ENCODE measurements at regions not wholly inside any gene's neighbourhood (a gene's known extent, or its start where the extent isn't known, plus 50 kb on each side); places are given as distances from the start of the nearest gene placed in this dataset.

GRCh38 chr16:9417898-9418297, 326.5 kb downstream of the HAPSTR1 start:
- H3K4me1 ChIP-seq (ENCODE audit: control insufficient read depth in 5 of 5, insufficient read depth in 5 of 5, low read length in 5 of 5): peaks cover 0 to 5% (median 0%) of the 10 kb centered on the region in 5 donors
- TF ChIP-seq, protein P1, sequence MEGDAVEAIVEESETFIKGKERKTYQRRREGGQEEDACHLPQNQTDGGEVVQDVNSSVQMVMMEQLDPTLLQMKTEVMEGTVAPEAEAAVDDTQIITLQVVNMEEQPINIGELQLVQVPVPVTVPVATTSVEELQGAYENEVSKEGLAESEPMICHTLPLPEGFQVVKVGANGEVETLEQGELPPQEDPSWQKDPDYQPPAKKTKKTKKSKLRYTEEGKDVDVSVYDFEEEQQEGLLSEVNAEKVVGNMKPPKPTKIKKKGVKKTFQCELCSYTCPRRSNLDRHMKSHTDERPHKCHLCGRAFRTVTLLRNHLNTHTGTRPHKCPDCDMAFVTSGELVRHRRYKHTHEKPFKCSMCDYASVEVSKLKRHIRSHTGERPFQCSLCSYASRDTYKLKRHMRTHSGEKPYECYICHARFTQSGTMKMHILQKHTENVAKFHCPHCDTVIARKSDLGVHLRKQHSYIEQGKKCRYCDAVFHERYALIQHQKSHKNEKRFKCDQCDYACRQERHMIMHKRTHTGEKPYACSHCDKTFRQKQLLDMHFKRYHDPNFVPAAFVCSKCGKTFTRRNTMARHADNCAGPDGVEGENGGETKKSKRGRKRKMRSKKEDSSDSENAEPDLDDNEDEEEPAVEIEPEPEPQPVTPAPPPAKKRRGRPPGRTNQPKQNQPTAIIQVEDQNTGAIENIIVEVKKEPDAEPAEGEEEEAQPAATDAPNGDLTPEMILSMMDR (IDR thresholded peaks at IDR 0.05; ENCODE audit: control extremely low read depth, extremely low read depth): no peak
- ATAC-seq (ENCODE audit: insufficient read depth, low FRiP score): no peak
- H3K9me3 ChIP-seq (ENCODE audit: control insufficient read depth in 4 of 4, insufficient read depth in 3 of 4, low read length in 3 of 4): no peaks in the 10 kb centered on the region
- H3K4me3 ChIP-seq: no peak overlapping the region
- H3K27ac ChIP-seq (ENCODE audit: low read depth in 1 of 2, low read length in 1 of 2): no peak overlapping the region
- no peak for DNase-seq
- peaks cover 0 to 3% (median 0%) of the 10 kb centered on the region in 3 donors for H3K27me3 ChIP-seq (ENCODE audit: control insufficient read depth in 3 of 3, insufficient read depth in 3 of 3, low read length in 2 of 3)
- WGBS, 2 donors: 65 to 74% methylated on average over 2 of the region's 2 CpGs
- H3K36me3 ChIP-seq (ENCODE audit: control insufficient read depth in 4 of 4, insufficient read depth in 4 of 4, low read length in 4 of 4): no peaks in the 10 kb centered on the region
- H3K9ac ChIP-seq (ENCODE audit: insufficient read depth in 1 of 2, low read length in 2 of 2): no peak overlapping the region

GRCh38 chr16:9419161-9419560, 327.7 kb downstream of the HAPSTR1 start:
- Histone ChIP-seq H3K4me3 (no peak overlapping the region), H3K36me3 (ENCODE audit: control insufficient read depth in 4 of 4, insufficient read depth in 4 of 4, low read length in 4 of 4) (no peaks in the 10 kb centered on the region), H3K27ac (ENCODE audit: low read depth in 1 of 2, low read length in 1 of 2) (no peak overlapping the region), H3K27me3 (ENCODE audit: control insufficient read depth in 3 of 3, insufficient read depth in 3 of 3, low read length in 2 of 3) (peaks cover 0 to 3% (median 0%) of the 10 kb centered on the region in 3 donors), H3K9ac (ENCODE audit: insufficient read depth in 1 of 2, low read length in 2 of 2) (no peak overlapping the region), H3K9me3 (ENCODE audit: control insufficient read depth in 4 of 4, insufficient read depth in 3 of 4, low read length in 3 of 4) (no peaks in the 10 kb centered on the region), H3K4me1 (ENCODE audit: control insufficient read depth in 5 of 5, insufficient read depth in 5 of 5, low read length in 5 of 5) (no peaks in the 10 kb centered on the region)
- ATAC-seq (ENCODE audit: insufficient read depth, low FRiP score) (no peak), DNase-seq (no peak)
- TF ChIP-seq, protein P1 (IDR thresholded peaks at IDR 0.05; ENCODE audit: control extremely low read depth, extremely low read depth): no peak
- 79 to 91% methylated on average over 3 of the region's 3 CpGs for WGBS, 2 donors

DNA sequence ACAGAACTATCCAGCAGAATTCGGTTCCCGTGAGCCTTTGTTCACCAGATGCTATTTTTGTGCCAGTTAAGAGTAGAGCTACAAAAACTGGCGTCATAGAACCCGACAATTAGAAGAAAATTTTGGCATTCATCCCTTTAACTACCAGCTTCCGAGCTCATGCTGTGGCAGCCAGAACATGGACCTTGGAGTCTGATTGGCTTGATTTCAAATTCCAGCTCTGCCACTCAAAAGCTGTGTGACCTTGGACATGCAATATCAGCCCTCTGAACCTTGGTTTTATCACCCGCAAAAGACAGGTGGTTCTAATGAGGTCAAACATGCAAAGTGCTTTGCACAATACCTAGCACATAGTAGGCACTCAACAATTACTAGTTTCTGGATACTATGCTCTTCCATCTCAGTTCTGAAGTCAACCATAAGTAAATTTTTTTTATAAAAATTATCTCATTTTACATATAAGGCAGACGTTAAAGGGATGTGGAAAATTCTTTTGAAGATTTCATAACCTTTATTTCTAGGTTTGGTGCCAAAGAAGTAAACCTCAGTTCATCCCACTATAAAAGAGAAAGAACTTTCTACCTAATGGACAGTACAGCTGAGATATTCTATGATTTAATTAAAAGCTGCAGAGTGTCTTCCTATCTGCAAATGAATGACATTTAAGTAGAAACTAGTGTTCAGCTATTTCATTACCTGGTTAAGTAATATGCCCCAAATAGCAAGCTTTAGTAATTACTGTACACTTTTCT, 331.5 kb downstream of the HAPSTR1 start:
- DNase-seq: no peak
- Histone ChIP-seq H3K36me3 (ENCODE audit: control insufficient read depth in 4 of 4, insufficient read depth in 4 of 4, low read length in 4 of 4) (no peaks in the 10 kb centered on the region), H3K9me3 (ENCODE audit: control insufficient read depth in 4 of 4, insufficient read depth in 3 of 4, low read length in 3 of 4) (no peaks in the 10 kb centered on the region), H3K27ac (ENCODE audit: low read depth in 1 of 2, low read length in 1 of 2) (no peak overlapping the region), H3K27me3 (ENCODE audit: control insufficient read depth in 3 of 3, insufficient read depth in 3 of 3, low read length in 2 of 3) (no peaks in the 10 kb centered on the region), H3K9ac (ENCODE audit: insufficient read depth in 1 of 2, low read length in 2 of 2) (no peak overlapping the region), H3K4me1 (ENCODE audit: control insufficient read depth in 5 of 5, insufficient read depth in 5 of 5, low read length in 5 of 5) (no peaks in the 10 kb centered on the region), H3K4me3 (no peak overlapping the region)
- WGBS, 2 donors: 77 to 78% methylated on average over 7 of the region's 7 CpGs
- no peak for ATAC-seq (ENCODE audit: insufficient read depth, low FRiP score)
- TF ChIP-seq, protein P1 (IDR thresholded peaks at IDR 0.05; ENCODE audit: control extremely low read depth, extremely low read depth): no peak
